ENCODE measurements at regions not wholly inside any gene's neighbourhood (a gene's known extent, or its start where the extent isn't known, plus 50 kb on each side); places are given as distances from the start of the nearest gene placed in this dataset.

DNA sequence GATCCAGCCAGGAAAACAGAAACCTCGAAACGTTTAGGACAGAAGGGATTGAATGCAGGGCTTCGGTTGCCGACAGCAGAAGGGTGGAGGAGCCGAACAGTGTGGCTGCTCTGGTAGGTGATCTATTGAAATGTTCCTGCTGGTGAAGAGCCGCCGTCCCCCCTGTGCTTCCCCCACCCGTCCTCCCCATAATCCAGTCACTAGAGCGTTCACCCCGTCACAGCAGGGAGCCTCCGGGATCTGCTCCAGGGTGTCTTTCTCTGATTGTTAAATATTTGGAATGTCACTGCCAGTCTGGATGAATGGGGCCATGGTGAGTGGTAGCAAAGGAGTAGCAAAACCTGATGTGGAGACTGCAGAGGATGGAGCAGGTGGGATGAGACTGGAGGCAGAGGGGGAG, 255.1 kb upstream of the CSF3R start:
- intact Hi-C loops (cut with DNase I; ENCODE audit: low total_unique reads), result no loop called here
- H3K36me3 ChIP-seq, result no peaks in the 10 kb centered on the region
- no peaks in the 10 kb centered on the region for H3K4me1 ChIP-seq
- H3K27ac ChIP-seq, result no peak overlapping the region
- no peak for TF ChIP-seq EP300 (IDR thresholded peaks at IDR 0.05)
- no peak for TF ChIP-seq POLR2AphosphoS5 (IDR thresholded peaks at IDR 0.05)
- TF ChIP-seq, protein P1, sequence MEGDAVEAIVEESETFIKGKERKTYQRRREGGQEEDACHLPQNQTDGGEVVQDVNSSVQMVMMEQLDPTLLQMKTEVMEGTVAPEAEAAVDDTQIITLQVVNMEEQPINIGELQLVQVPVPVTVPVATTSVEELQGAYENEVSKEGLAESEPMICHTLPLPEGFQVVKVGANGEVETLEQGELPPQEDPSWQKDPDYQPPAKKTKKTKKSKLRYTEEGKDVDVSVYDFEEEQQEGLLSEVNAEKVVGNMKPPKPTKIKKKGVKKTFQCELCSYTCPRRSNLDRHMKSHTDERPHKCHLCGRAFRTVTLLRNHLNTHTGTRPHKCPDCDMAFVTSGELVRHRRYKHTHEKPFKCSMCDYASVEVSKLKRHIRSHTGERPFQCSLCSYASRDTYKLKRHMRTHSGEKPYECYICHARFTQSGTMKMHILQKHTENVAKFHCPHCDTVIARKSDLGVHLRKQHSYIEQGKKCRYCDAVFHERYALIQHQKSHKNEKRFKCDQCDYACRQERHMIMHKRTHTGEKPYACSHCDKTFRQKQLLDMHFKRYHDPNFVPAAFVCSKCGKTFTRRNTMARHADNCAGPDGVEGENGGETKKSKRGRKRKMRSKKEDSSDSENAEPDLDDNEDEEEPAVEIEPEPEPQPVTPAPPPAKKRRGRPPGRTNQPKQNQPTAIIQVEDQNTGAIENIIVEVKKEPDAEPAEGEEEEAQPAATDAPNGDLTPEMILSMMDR (IDR thresholded peaks at IDR 0.05), result no peak
- no peak for TF ChIP-seq POLR2A (IDR thresholded peaks at IDR 0.05)
- DNase-seq, result no peak
- H3K9me3 ChIP-seq, result peaks cover 0 to 8% (median 0%) of the 10 kb centered on the region in 4 donors
- no peak overlapping the region for H3K4me3 ChIP-seq
- WGBS, 5 donors, result 17 to 28% (median 20%) methylated on average over 11 of the region's 11 CpGs
- peaks cover 0 to 87% (median 37%) of the 10 kb centered on the region in 3 donors for H3K27me3 ChIP-seq

GRCh38 chr1:36737038-36737555, 254.4 kb upstream of the CSF3R start:
- H3K9me3 ChIP-seq, result peaks cover 0 to 8% (median 0%) of the 10 kb centered on the region in 4 donors
- no peaks in the 10 kb centered on the region for H3K4me1 ChIP-seq
- H3K36me3 ChIP-seq, result no peaks in the 10 kb centered on the region
- TF ChIP-seq POLR2AphosphoS5 (IDR thresholded peaks at IDR 0.05), result no peak
- no peak for TF ChIP-seq POLR2A (IDR thresholded peaks at IDR 0.05)
- TF ChIP-seq EP300 (IDR thresholded peaks at IDR 0.05), result no peak
- H3K4me3 ChIP-seq, result no peak overlapping the region
- H3K27ac ChIP-seq, result no peak overlapping the region
- WGBS, 5 donors, result 44 to 55% (median 50%) methylated on average over 5 of the region's 5 CpGs
- intact Hi-C loops (cut with DNase I; ENCODE audit: low total_unique reads), result no loop called here
- H3K27me3 ChIP-seq, result peaks cover 0 to 93% (median 41%) of the 10 kb centered on the region in 3 donors
- no peak for DNase-seq

- Histone ChIP-seq H3K27ac (no peak overlapping the region), H3K36me3 (no peaks in the 10 kb centered on the region), H3K4me1 (no peaks in the 10 kb centered on the region), H3K4me3 (no peak overlapping the region), H3K27me3 (peaks cover 0 to 96% (median 41%) of the 10 kb centered on the region in 3 donors), H3K9me3 (peaks cover 0 to 4% (median 0%) of the 10 kb centered on the region in 4 donors)
- TF ChIP-seq, protein P1 (IDR thresholded peaks at IDR 0.05), result no peak
- TF ChIP-seq POLR2A (IDR thresholded peaks at IDR 0.05) (no peak), POLR2AphosphoS5 (IDR thresholded peaks at IDR 0.05) (no peak), EP300 (IDR thresholded peaks at IDR 0.05) (no peak)
- intact Hi-C loops (cut with DNase I; ENCODE audit: low total_unique reads), result no loop called here
- DNase-seq, result no peak
- WGBS, 5 donors, result 34 to 48% (median 39%) methylated on average over 18 of the region's 18 CpGs
Measured at GRCh38 chr1:36735939-36736730, 253.4 kb upstream of the CSF3R start.

- intact Hi-C loops (cut with DNase I; ENCODE audit: low total_unique reads), result no loop called here
- 78 to 87% (median 85%) methylated on average over 4 of the region's 4 CpGs for WGBS, 5 donors
- H3K27me3 ChIP-seq, result peaks cover 0 to 98% (median 41%) of the 10 kb centered on the region in 3 donors
- no peaks in the 10 kb centered on the region for H3K9me3 ChIP-seq
- no peaks in the 10 kb centered on the region for H3K36me3 ChIP-seq
- no peaks in the 10 kb centered on the region for H3K4me1 ChIP-seq
- H3K4me3 ChIP-seq, result no peak overlapping the region
- no peak for DNase-seq
- H3K27ac ChIP-seq, result no peak overlapping the region
- no peak for TF ChIP-seq POLR2A (IDR thresholded peaks at IDR 0.05)
- TF ChIP-seq POLR2AphosphoS5 (IDR thresholded peaks at IDR 0.05), result no peak
- TF ChIP-seq, protein P1 (IDR thresholded peaks at IDR 0.05), result no peak
Measured at GRCh38 chr1:36735436-36735835, 252.7 kb upstream of the CSF3R start.

DNA sequence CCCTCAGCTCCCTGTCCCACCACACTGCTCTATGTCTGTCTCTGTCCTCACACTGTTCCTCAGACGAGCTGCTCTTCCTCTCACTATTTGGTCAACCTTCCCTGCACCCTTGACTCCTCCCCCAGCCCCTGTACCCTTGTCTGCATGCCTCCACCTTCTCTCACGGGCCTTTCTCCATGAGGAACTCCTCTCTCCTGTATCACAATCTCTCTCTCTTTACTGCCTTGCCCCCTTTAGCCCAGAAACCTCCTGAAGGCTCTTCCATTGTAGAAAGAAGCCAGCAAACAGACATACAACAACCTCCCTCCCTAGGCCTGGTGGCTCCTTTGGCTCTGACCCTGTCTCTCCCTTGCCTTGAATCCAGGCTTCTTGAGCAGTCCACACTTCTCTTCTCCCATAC, 251.6 kb upstream of the CSF3R start:
- intact Hi-C loops (cut with DNase I; ENCODE audit: low total_unique reads), result no loop called here
- Histone ChIP-seq H3K36me3 (no peaks in the 10 kb centered on the region), H3K9me3 (no peaks in the 10 kb centered on the region), H3K27ac (no peak overlapping the region), H3K4me1 (no peaks in the 10 kb centered on the region), H3K4me3 (no peak overlapping the region), H3K27me3 (peaks cover 0 to 98% (median 37%) of the 10 kb centered on the region in 3 donors)
- WGBS, 5 donors, result 19 to 49% (median 37%) methylated on average over 2 of the region's 2 CpGs
- TF ChIP-seq, protein P1 (IDR thresholded peaks at IDR 0.05), result no peak
- TF ChIP-seq POLR2AphosphoS5 (IDR thresholded peaks at IDR 0.05), result no peak
- no peak for TF ChIP-seq POLR2A (IDR thresholded peaks at IDR 0.05)
- TF ChIP-seq EP300 (IDR thresholded peaks at IDR 0.05), result no peak
- no peak for DNase-seq
